K562 (cell line): ENCODE measurements at regions not wholly inside any gene's neighbourhood (a gene's known extent, or its start where the extent isn't known, plus 50 kb on each side); places are given as distances from the start of the nearest gene placed in this dataset.

Source experiments
- MGA ChIP-seq: fragments of 450-650 bp; IDR thresholded peaks from 2 replicates; pipeline ENCODE4 v1.6.1; 2016; ENCODE audit warnings: mild to moderate bottlenecking, moderate library complexity
- TRIM24 ChIP-seq, 2 experiments: fragments of 450-650 bp; IDR thresholded peaks; 2 replicates each; pipeline ENCODE4 v1.6.1; 2016
- ZNF780A ChIP-seq: fragments of 250-450 bp; sonication (Bioruptor Pico); IDR thresholded peaks from 2 replicates; pipeline ENCODE4 v1.5.0; 2021; ENCODE audit warnings: mild to moderate bottlenecking

GRCh38 chr2:807300-807699 lies 130.1 kb upstream of the TMEM18 start (continued):
- TF ChIP-seq MGA (no peak), TRIM24 (IDR thresholded peaks at IDR 0.05) (peak in 1 of 2 experiments; percentile 63; a peak in 2 of 4 replicates), ZNF780A (CRISPR knock-in tag) (no peak)
